ENCODE measurements at regions not wholly inside any gene's neighbourhood (a gene's known extent, or its start where the extent isn't known, plus 50 kb on each side); places are given as distances from the start of the nearest gene placed in this dataset.

GRCh38 chr7:68265258-68265657 lies 1268.6 kb downstream of the TYW1 start:
- Histone ChIP-seq H4K8ac (ENCODE audit: low read length) (no peak overlapping the region), H2AK5ac (ENCODE audit: low read length, severe bottlenecking) (no peak overlapping the region), H3K27me3 (ENCODE audit: control insufficient read depth in 1 of 2, insufficient read depth in 1 of 2, low read length in 2 of 2) (no peaks in the 10 kb centered on the region), H3K18ac (ENCODE audit: low read depth in 1 of 2, low read length in 2 of 2) (no peak overlapping the region), H3K9me3 (ENCODE audit: control insufficient read depth, low read length) (peaks cover 38% of the 10 kb centered on the region), H2AFZ (ENCODE audit: low read depth, low read length) (no peak overlapping the region), H4K91ac (ENCODE audit: low read length) (no peak overlapping the region), H3K9ac (ENCODE audit: low read length) (no peak overlapping the region), H3K36me3 (ENCODE audit: control insufficient read depth in 1 of 2, insufficient read depth in 2 of 2, low read depth in 1 of 2, low read length in 2 of 2) (no peaks in the 10 kb centered on the region), H3K4ac (ENCODE audit: low read depth in 1 of 2, low read length in 2 of 2) (no peak overlapping the region), H3K14ac (ENCODE audit: low read length in 2 of 2) (no peak overlapping the region), H3K4me2 (ENCODE audit: low read length, poor library complexity, severe bottlenecking) (no peak overlapping the region), H3K79me1 (replicated peaks; ENCODE audit: low read length, poor library complexity, severe bottlenecking) (no peaks in the 10 kb centered on the region), H3K27ac (ENCODE audit: low read length, poor library complexity, severe bottlenecking) (no peak overlapping the region), H2BK5ac (ENCODE audit: low read depth, low read length, poor library complexity, severe bottlenecking) (no peak overlapping the region), H3K4me3 (ENCODE audit: insufficient read depth in 1 of 2, low read depth in 1 of 2, low read length in 2 of 2) (peak overlapping the region in 1 of 2 experiments; percentile 33), H3K4me1 (ENCODE audit: control insufficient read depth, insufficient read depth, low read depth, low read length) (no peaks in the 10 kb centered on the region), H2BK12ac (ENCODE audit: low read length in 2 of 2) (no peak overlapping the region), H2BK120ac (ENCODE audit: low read depth, low read length) (no peak overlapping the region), H2BK15ac (ENCODE audit: low read depth, poor library complexity, severe bottlenecking) (no peak overlapping the region), H3K23ac (ENCODE audit: low read length in 2 of 2) (no peak overlapping the region)
- WGBS, result 41% methylated on average over 2 of the region's 3 CpGs
- no peak for DNase-seq

DNA sequence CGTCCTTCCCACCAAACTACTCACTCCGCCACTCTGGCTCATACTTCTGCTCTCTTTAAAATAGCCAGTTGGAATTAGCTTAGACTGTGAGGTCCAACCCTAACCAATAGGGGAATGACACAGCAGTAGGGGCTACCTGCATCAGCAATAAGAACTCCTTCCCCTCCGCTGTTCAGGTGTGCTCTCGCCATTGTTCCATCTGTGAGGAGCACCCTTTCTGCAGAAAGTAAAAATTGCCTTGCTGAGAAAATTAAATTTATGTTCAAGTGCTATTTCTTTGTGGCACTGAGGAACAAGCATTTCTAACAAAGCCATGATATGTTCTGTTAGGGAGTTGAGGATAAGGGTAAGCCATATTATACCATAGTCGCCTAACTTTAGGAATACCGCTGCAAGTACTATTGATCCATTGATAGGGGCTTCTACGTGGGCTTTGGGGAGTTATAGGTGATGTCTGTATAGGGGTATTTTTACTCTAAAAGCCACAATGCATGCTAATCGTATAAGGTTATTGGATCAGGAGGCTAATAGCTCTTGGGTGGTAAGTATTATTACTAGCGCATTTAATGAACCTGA lies 1269.5 kb downstream of the TYW1 start:
- Histone ChIP-seq H2BK5ac (ENCODE audit: low read depth, low read length, poor library complexity, severe bottlenecking) (no peak overlapping the region), H2AFZ (ENCODE audit: low read depth, low read length) (no peak overlapping the region), H3K27ac (ENCODE audit: low read length, poor library complexity, severe bottlenecking) (no peak overlapping the region), H3K23ac (ENCODE audit: low read length in 2 of 2) (no peak overlapping the region), H3K4me3 (ENCODE audit: insufficient read depth in 1 of 2, low read depth in 1 of 2, low read length in 2 of 2) (no peak overlapping the region), H3K14ac (ENCODE audit: low read length in 2 of 2) (no peak overlapping the region), H2BK120ac (ENCODE audit: low read depth, low read length) (no peak overlapping the region), H2BK12ac (ENCODE audit: low read length in 2 of 2) (no peak overlapping the region), H3K4me1 (ENCODE audit: control insufficient read depth, insufficient read depth, low read depth, low read length) (no peaks in the 10 kb centered on the region), H3K4ac (ENCODE audit: low read depth in 1 of 2, low read length in 2 of 2) (no peak overlapping the region), H2AK5ac (ENCODE audit: low read length, severe bottlenecking) (no peak overlapping the region), H3K9ac (ENCODE audit: low read length) (no peak overlapping the region), H3K36me3 (ENCODE audit: control insufficient read depth in 1 of 2, insufficient read depth in 2 of 2, low read depth in 1 of 2, low read length in 2 of 2) (no peaks in the 10 kb centered on the region), H3K9me3 (ENCODE audit: control insufficient read depth, low read length) (peaks cover 36% of the 10 kb centered on the region), H4K91ac (ENCODE audit: low read length) (no peak overlapping the region), H3K27me3 (ENCODE audit: control insufficient read depth in 1 of 2, insufficient read depth in 1 of 2, low read length in 2 of 2) (no peaks in the 10 kb centered on the region), H2BK15ac (ENCODE audit: low read depth, poor library complexity, severe bottlenecking) (no peak overlapping the region), H3K18ac (ENCODE audit: low read depth in 1 of 2, low read length in 2 of 2) (no peak overlapping the region), H3K4me2 (ENCODE audit: low read length, poor library complexity, severe bottlenecking) (no peak overlapping the region), H4K8ac (ENCODE audit: low read length) (no peak overlapping the region), H3K79me1 (replicated peaks; ENCODE audit: low read length, poor library complexity, severe bottlenecking) (no peaks in the 10 kb centered on the region)
- 87% methylated on average over 9 of the region's 9 CpGs for WGBS
- no peak for DNase-seq

DNA sequence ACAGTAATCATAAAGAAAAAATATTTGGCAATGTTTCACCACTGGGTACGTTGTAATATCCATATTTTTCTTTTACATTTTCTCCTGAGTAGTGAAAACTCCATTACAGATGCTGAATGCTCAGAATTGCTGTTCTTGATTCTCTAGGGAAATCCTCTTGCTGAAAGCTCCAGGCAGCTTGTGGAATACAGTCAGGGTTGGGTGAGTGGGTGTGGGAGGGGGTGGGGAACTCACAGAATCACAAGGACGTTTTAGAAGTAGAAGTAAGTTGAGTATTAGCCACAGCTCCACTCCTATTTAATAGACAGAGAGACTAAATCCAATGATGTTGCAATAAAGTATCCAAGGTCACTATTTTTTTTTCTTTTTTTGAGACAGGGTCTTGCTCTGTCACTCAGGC lies 1270.9 kb downstream of the TYW1 start:
- Histone ChIP-seq H2BK120ac (ENCODE audit: low read depth, low read length) (no peak overlapping the region), H2AFZ (ENCODE audit: low read depth, low read length) (no peak overlapping the region), H3K9ac (ENCODE audit: low read length) (no peak overlapping the region), H3K27me3 (ENCODE audit: control insufficient read depth in 1 of 2, insufficient read depth in 1 of 2, low read length in 2 of 2) (no peaks in the 10 kb centered on the region), H2AK5ac (ENCODE audit: low read length, severe bottlenecking) (no peak overlapping the region), H3K4me1 (ENCODE audit: control insufficient read depth, insufficient read depth, low read depth, low read length) (no peaks in the 10 kb centered on the region), H3K79me1 (replicated peaks; ENCODE audit: low read length, poor library complexity, severe bottlenecking) (no peaks in the 10 kb centered on the region), H4K91ac (ENCODE audit: low read length) (no peak overlapping the region), H2BK12ac (ENCODE audit: low read length in 2 of 2) (no peak overlapping the region), H3K14ac (ENCODE audit: low read length in 2 of 2) (no peak overlapping the region), H2BK5ac (ENCODE audit: low read depth, low read length, poor library complexity, severe bottlenecking) (no peak overlapping the region), H3K4me3 (ENCODE audit: insufficient read depth in 1 of 2, low read depth in 1 of 2, low read length in 2 of 2) (no peak overlapping the region), H3K18ac (ENCODE audit: low read depth in 1 of 2, low read length in 2 of 2) (no peak overlapping the region), H3K9me3 (ENCODE audit: control insufficient read depth, low read length) (peaks cover 33% of the 10 kb centered on the region), H3K23ac (ENCODE audit: low read length in 2 of 2) (no peak overlapping the region), H3K27ac (ENCODE audit: low read length, poor library complexity, severe bottlenecking) (no peak overlapping the region), H4K8ac (ENCODE audit: low read length) (no peak overlapping the region), H2BK15ac (ENCODE audit: low read depth, poor library complexity, severe bottlenecking) (no peak overlapping the region), H3K4ac (ENCODE audit: low read depth in 1 of 2, low read length in 2 of 2) (no peak overlapping the region), H3K4me2 (ENCODE audit: low read length, poor library complexity, severe bottlenecking) (no peak overlapping the region), H3K36me3 (ENCODE audit: control insufficient read depth in 1 of 2, insufficient read depth in 2 of 2, low read depth in 1 of 2, low read length in 2 of 2) (no peaks in the 10 kb centered on the region)
- DNase-seq, result no peak
- no CpG with 5 or more reads among the region's 2 CpGs for WGBS

DNA sequence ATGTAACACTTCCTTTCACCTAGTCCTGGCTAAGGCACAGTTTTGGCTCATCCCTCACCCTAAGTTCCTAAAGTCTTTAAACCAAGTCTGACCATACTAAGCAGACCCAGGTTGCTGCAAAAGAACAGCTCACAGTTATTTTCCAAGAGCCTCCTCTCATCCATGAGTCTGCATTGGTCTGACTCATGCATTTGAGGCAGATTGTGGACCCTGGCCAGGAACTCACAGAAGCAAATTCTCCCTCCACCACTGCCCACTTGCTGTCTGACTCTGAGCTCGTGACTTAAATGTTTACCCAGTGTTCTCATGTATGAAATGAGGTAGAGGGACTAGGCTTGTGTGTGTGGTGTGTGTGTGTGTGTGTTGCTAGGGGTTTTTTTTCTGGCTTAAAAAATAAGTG lies 1272.8 kb downstream of the TYW1 start:
- Histone ChIP-seq H3K27ac (ENCODE audit: low read length, poor library complexity, severe bottlenecking) (no peak overlapping the region), H3K4me1 (ENCODE audit: control insufficient read depth, insufficient read depth, low read depth, low read length) (no peaks in the 10 kb centered on the region), H3K4ac (ENCODE audit: low read depth in 1 of 2, low read length in 2 of 2) (no peak overlapping the region), H2BK12ac (ENCODE audit: low read length in 2 of 2) (no peak overlapping the region), H2BK15ac (ENCODE audit: low read depth, poor library complexity, severe bottlenecking) (no peak overlapping the region), H3K79me1 (replicated peaks; ENCODE audit: low read length, poor library complexity, severe bottlenecking) (no peaks in the 10 kb centered on the region), H3K9me3 (ENCODE audit: control insufficient read depth, low read length) (peaks cover 29% of the 10 kb centered on the region), H3K9ac (ENCODE audit: low read length) (peak overlapping the region; percentile 40), H2AFZ (ENCODE audit: low read depth, low read length) (no peak overlapping the region), H3K18ac (ENCODE audit: low read depth in 1 of 2, low read length in 2 of 2) (no peak overlapping the region), H4K91ac (ENCODE audit: low read length) (no peak overlapping the region), H3K14ac (ENCODE audit: low read length in 2 of 2) (no peak overlapping the region), H4K8ac (ENCODE audit: low read length) (no peak overlapping the region), H3K23ac (ENCODE audit: low read length in 2 of 2) (no peak overlapping the region), H2AK5ac (ENCODE audit: low read length, severe bottlenecking) (no peak overlapping the region), H3K36me3 (ENCODE audit: control insufficient read depth in 1 of 2, insufficient read depth in 2 of 2, low read depth in 1 of 2, low read length in 2 of 2) (no peaks in the 10 kb centered on the region), H3K27me3 (ENCODE audit: control insufficient read depth in 1 of 2, insufficient read depth in 1 of 2, low read length in 2 of 2) (no peaks in the 10 kb centered on the region), H3K4me2 (ENCODE audit: low read length, poor library complexity, severe bottlenecking) (no peak overlapping the region), H3K4me3 (ENCODE audit: insufficient read depth in 1 of 2, low read depth in 1 of 2, low read length in 2 of 2) (no peak overlapping the region), H2BK5ac (ENCODE audit: low read depth, low read length, poor library complexity, severe bottlenecking) (no peak overlapping the region), H2BK120ac (ENCODE audit: low read depth, low read length) (no peak overlapping the region)
- no peak for DNase-seq
- 11% methylated on average over 1 of the region's 1 CpG for WGBS
